ENCODE measurements at regions not wholly inside any gene's neighbourhood (a gene's known extent, or its start where the extent isn't known, plus 50 kb on each side); places are given as distances from the start of the nearest gene placed in this dataset.

DNA sequence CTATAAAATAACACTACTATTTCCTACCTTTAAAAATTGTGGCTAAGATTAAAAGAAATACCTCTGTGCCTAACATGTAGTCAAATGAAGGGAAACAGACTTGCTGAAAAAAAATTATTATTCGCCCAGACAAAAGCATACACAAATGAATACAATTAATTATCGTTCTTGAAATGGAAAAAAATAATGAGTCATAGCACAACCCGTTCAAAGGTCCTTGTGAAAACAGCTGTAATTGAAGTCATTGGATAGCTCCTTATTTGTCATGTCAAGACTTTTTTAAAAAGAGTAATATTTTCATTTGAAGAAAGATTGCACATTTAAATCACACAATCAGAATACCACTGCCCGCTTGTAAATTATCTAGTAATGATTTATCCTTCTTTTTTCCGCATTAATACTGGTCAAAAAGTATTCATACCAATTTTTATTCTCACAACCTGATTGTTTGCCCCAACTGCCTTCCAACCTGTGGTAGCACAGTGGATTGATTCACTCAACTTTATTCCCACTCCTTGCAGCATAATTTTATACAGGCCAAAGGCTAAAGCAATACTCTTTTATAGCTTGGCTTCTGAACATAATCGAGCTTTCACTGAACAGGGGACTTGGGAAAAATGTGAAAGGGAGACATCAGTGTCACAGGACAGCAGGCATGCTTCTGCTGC is 655.2 kb upstream of the MAP3K7 start:
- H3K27me3 ChIP-seq: no peaks in the 10 kb centered on the region
- no peaks in the 10 kb centered on the region for H3K36me3 ChIP-seq
- no peaks in the 10 kb centered on the region for H3K9me3 ChIP-seq
- no peak overlapping the region for H3K4me3 ChIP-seq
- H3K27ac ChIP-seq: no peak overlapping the region
- intact Hi-C loops (cut with DNase I; ENCODE audit: low total_unique reads): no loop called here
- no peak for TF ChIP-seq POLR2AphosphoS5 (IDR thresholded peaks at IDR 0.05)
- TF ChIP-seq, protein P1, sequence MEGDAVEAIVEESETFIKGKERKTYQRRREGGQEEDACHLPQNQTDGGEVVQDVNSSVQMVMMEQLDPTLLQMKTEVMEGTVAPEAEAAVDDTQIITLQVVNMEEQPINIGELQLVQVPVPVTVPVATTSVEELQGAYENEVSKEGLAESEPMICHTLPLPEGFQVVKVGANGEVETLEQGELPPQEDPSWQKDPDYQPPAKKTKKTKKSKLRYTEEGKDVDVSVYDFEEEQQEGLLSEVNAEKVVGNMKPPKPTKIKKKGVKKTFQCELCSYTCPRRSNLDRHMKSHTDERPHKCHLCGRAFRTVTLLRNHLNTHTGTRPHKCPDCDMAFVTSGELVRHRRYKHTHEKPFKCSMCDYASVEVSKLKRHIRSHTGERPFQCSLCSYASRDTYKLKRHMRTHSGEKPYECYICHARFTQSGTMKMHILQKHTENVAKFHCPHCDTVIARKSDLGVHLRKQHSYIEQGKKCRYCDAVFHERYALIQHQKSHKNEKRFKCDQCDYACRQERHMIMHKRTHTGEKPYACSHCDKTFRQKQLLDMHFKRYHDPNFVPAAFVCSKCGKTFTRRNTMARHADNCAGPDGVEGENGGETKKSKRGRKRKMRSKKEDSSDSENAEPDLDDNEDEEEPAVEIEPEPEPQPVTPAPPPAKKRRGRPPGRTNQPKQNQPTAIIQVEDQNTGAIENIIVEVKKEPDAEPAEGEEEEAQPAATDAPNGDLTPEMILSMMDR (IDR thresholded peaks at IDR 0.05): no peak
- TF ChIP-seq POLR2A (IDR thresholded peaks at IDR 0.05): no peak
- H3K4me1 ChIP-seq: no peaks in the 10 kb centered on the region
- no peak for DNase-seq (ENCODE audit: low spot score in 2 of 2)

- DNase-seq (ENCODE audit: low spot score in 2 of 2): no peak
- no peak for TF ChIP-seq POLR2A (IDR thresholded peaks at IDR 0.05)
- TF ChIP-seq, protein P1 (IDR thresholded peaks at IDR 0.05): no peak
- no peak for TF ChIP-seq POLR2AphosphoS5 (IDR thresholded peaks at IDR 0.05)
- Histone ChIP-seq H3K4me3 (no peak overlapping the region), H3K36me3 (no peaks in the 10 kb centered on the region), H3K27ac (no peak overlapping the region), H3K4me1 (no peaks in the 10 kb centered on the region), H3K9me3 (no peaks in the 10 kb centered on the region), H3K27me3 (no peaks in the 10 kb centered on the region)
- intact Hi-C loops (cut with DNase I; ENCODE audit: low total_unique reads): no loop called here
These were observed 654.2 kb upstream of the MAP3K7 start for GRCh38 chr6:91240878-91241603.

- H3K27me3 ChIP-seq: no peaks in the 10 kb centered on the region
- H3K9me3 ChIP-seq: peaks cover 0 to under 1% of the 10 kb centered on the region in 2 donors
- no peak overlapping the region for H3K27ac ChIP-seq
- no peak overlapping the region for H3K4me3 ChIP-seq
- DNase-seq (ENCODE audit: low spot score in 2 of 2): no peak
- no peaks in the 10 kb centered on the region for H3K4me1 ChIP-seq
- no peak for TF ChIP-seq POLR2AphosphoS5 (IDR thresholded peaks at IDR 0.05)
- TF ChIP-seq, protein P1 (IDR thresholded peaks at IDR 0.05): no peak
- TF ChIP-seq POLR2A (IDR thresholded peaks at IDR 0.05): no peak
- H3K36me3 ChIP-seq: no peaks in the 10 kb centered on the region
- intact Hi-C loops (cut with DNase I; ENCODE audit: low total_unique reads): no loop called here
These were observed 634.3 kb upstream of the MAP3K7 start for GRCh38 chr6:91221072-91221720.

DNA sequence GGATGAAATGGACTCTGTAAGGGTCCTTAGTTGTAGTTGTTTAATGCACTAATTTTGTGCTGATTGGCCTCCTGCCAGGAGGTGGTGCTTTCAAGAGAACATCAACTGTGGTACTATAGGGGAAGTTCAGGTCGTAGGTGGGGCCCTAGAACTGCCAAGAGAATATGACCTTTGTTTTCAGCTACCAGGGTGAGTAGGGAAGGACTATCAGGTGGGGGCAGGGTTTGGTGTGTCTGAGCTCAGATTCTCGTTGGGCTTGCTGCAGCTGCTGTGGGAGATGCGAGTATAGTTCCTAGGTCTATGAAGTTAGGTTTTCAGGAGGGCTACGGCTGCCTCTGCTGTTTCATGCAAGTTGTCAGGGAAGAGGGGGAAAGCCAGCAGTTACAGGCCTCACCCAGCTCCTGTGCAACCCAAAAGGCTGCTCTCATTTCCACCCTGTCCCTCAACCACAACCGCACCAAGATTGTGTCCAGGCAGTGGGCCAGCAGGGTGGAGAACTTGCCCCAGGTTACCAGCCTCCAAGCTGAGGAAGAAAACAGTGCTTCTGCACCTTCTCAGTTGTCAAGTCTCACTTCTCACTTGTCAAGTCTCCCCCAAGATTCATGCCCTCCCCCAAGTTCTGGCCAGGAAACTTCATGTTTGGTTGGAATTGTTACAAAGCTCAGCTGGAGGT is 626.5 kb upstream of the MAP3K7 start:
- H3K27ac ChIP-seq: no peak overlapping the region
- DNase-seq (ENCODE audit: low spot score in 2 of 2): no peak
- TF ChIP-seq, protein P1 (IDR thresholded peaks at IDR 0.05): no peak
- TF ChIP-seq POLR2AphosphoS5 (IDR thresholded peaks at IDR 0.05) (no peak), POLR2A (IDR thresholded peaks at IDR 0.05) (no peak)
- H3K9me3 ChIP-seq: peaks cover 0 to 23% of the 10 kb centered on the region in 2 donors
- H3K36me3 ChIP-seq: no peaks in the 10 kb centered on the region
- no peak overlapping the region for H3K4me3 ChIP-seq
- intact Hi-C loops (cut with DNase I; ENCODE audit: low total_unique reads): no loop called here
- no peaks in the 10 kb centered on the region for H3K27me3 ChIP-seq
- H3K4me1 ChIP-seq: no peaks in the 10 kb centered on the region

Data from breast epithelium (tissue), 4 donors.